ENCODE measurements at regions not wholly inside any gene's neighbourhood (a gene's known extent, or its start where the extent isn't known, plus 50 kb on each side); places are given as distances from the start of the nearest gene placed in this dataset.
"Not testable (repeated sequence)": the region's sequence is repeated elsewhere in the genome, so short reads cannot be mapped to it uniquely, and the experiment has no call there.

- not testable (repeated sequence) for TF ChIP-seq EZH2 (IDR thresholded peaks at IDR 0.05); FOXP2 (optimal IDR thresholded peaks at IDR 0.05; ENCODE audit: control extremely low read depth, extremely low read length, insufficient read depth)
Measured at GRCh38 chr17:20633268-20634059, 53.9 kb downstream of the CDRT15L2 start.

All from SK-N-MC (cell line).